ENCODE measurements at regions not wholly inside any gene's neighbourhood (a gene's known extent, or its start where the extent isn't known, plus 50 kb on each side); places are given as distances from the start of the nearest gene placed in this dataset.

GRCh38 chr3:189567322-189567721 lies 63.9 kb upstream of the TP63 start:
- TF ChIP-seq CTCF (IDR thresholded peaks at IDR 0.05) (no peak), EP300 (IDR thresholded peaks at IDR 0.05) (no peak)
